H1 (cell line): ENCODE measurements at regions not wholly inside any gene's neighbourhood (a gene's known extent, or its start where the extent isn't known, plus 50 kb on each side); places are given as distances from the start of the nearest gene placed in this dataset.

ENCODE experiments used
- CTCF ChIA-PET: fragments of 300-600 bp; sonication (Branson Sonifier 250); formaldehyde crosslinking; loops from one replicate; lab custom pipeline; 2021; ENCODE audit not compliant: partially characterized antibody; lab: Charles Lee
- POLR2A ChIA-PET: fragments of 300-600 bp; sonication (Branson Sonifier 250); formaldehyde crosslinking; loops from one replicate; lab custom pipeline; 2021; ENCODE audit warnings: inconsistent platforms; ENCODE audit not compliant: partially characterized antibody; lab: Charles Lee
- DNase-seq, 2 experiments: peaks; one replicate each; pipeline versions ENCODE4 v3.0.0 to v3.0.0-alpha.2; 2010 to 2022; ENCODE audit warnings: low spot score in 2 of 2, low read depth in 1 of 2, mixed read lengths in 1 of 2
- FAIRE-seq: peaks from 2 replicates; lab custom pipeline; 2011; peaks lifted over from hg19 to GRCh38; lab: Jason Lieb, UNC
- H2AFZ ChIP-seq: 2 replicates; pipeline ENCODE4 v1.8.1; 2012; ENCODE audit warnings: low read length, inconsistent platforms
- H2AK5ac ChIP-seq: 2 replicates; pipeline ENCODE4 v1.6.1; 2013; ENCODE audit warnings: low read depth, low read length
- H2BK120ac ChIP-seq: replicated peaks from 2 replicates; pipeline ENCODE3; 2013; ENCODE audit warnings: low read depth, low read length, inconsistent platforms
- H2BK12ac ChIP-seq: 2 replicates; pipeline ENCODE4 v1.6.1; 2013; ENCODE audit warnings: low read depth, low read length
- H2BK15ac ChIP-seq: 2 replicates; pipeline ENCODE4 v1.6.1; 2013; ENCODE audit warnings: low read length
- H2BK20ac ChIP-seq: 2 replicates; pipeline ENCODE4 v1.6.1; 2013; ENCODE audit warnings: low read length
- H2BK5ac ChIP-seq: 2 replicates; pipeline ENCODE4 v1.6.1; 2013; ENCODE audit warnings: low read depth, low read length
- H3K14ac ChIP-seq: 2 replicates; pipeline ENCODE4 v1.6.1; 2013; ENCODE audit warnings: inconsistent platforms; ENCODE audit not compliant: insufficient read length
- H3K18ac ChIP-seq: 2 replicates; pipeline ENCODE4 v1.6.1; 2013; ENCODE audit warnings: low read length; ENCODE audit errors: extremely low read depth
- H3K23ac ChIP-seq: 2 replicates; pipeline ENCODE4 v1.6.1; 2013; ENCODE audit warnings: inconsistent platforms; ENCODE audit not compliant: insufficient read length
- H3K23me2 ChIP-seq: 2 replicates; pipeline ENCODE4 v1.6.1; 2013; ENCODE audit warnings: low read depth, low read length
- H3K27ac ChIP-seq: 2 replicates; pipeline ENCODE4 v1.6.1; 2011; ENCODE audit warnings: low read depth, low read length, inconsistent platforms
- H3K27me3 ChIP-seq, 4 experiments: replicated peaks in 1 of 4; 1 replicate in 1 of 4; 2 replicates in 3 of 4; pipeline versions ENCODE4 v1.6.1 to v1.8.1; 2011 to 2013; ENCODE audit warnings: low read length in 3 of 4, mild to moderate bottlenecking in 3 of 4, inconsistent platforms in 2 of 4, mixed read lengths in 2 of 4, moderate library complexity in 1 of 4; ENCODE audit not compliant: control insufficient read depth in 3 of 4, insufficient read depth in 3 of 4; ENCODE audit errors: extremely low read depth in 1 of 4
- H3K36me3 ChIP-seq, 4 experiments: 2 replicates each; pipeline versions ENCODE4 v1.6.1 to v1.8.1; 2011 to 2013; ENCODE audit warnings: mild to moderate bottlenecking in 4 of 4, low read length in 3 of 4, moderate library complexity in 2 of 4, control low read depth in 1 of 4, inconsistent platforms in 1 of 4; ENCODE audit not compliant: insufficient read depth in 4 of 4, control insufficient read depth in 2 of 4
- H3K4ac ChIP-seq: replicated peaks from 2 replicates; pipeline ENCODE3; 2013; ENCODE audit warnings: low read length, low read depth, mixed read lengths, inconsistent platforms; ENCODE audit not compliant: insufficient read length
- H3K4me1 ChIP-seq, 4 experiments: replicated peaks in 1 of 4; 1 replicate in 1 of 4; 2 replicates in 3 of 4; pipeline versions ENCODE4 v1.6.1 to v1.8.1; 2011 to 2013; ENCODE audit warnings: low read length in 3 of 4, inconsistent platforms in 2 of 4, mixed read lengths in 1 of 4; ENCODE audit not compliant: insufficient read depth in 4 of 4, control insufficient read depth in 3 of 4
- H3K4me2 ChIP-seq, 2 experiments: 2 replicates each; pipeline versions ENCODE4 v1.6.1 to v1.8.1; 2011 to 2013; ENCODE audit warnings: low read depth in 2 of 2, low read length in 2 of 2, control low read depth in 1 of 2, inconsistent platforms in 1 of 2, mild to moderate bottlenecking in 1 of 2; ENCODE audit not compliant: insufficient read depth in 1 of 2
- H3K4me3 ChIP-seq, 4 experiments: fragments of 200-600, 300-600 bp in 1 of 4; sonication (generic), shearing (Covaris generic), sonication (Bioruptor Twin) in 1 of 4; 2 replicates each; pipeline versions ENCODE4 v1.5.1 to v1.8.1; 2011 to 2016; ENCODE audit warnings: low read length in 4 of 4, low read depth in 3 of 4, control low read depth in 2 of 4, inconsistent platforms in 2 of 4, mild to moderate bottlenecking in 2 of 4, mixed read lengths in 1 of 4, moderate library complexity in 1 of 4; ENCODE audit not compliant: insufficient read depth in 2 of 4; ENCODE audit errors: extremely low read depth in 1 of 4
- H3K56ac ChIP-seq: replicated peaks from 2 replicates; pipeline ENCODE3; 2013; ENCODE audit warnings: low read depth, mild to moderate bottlenecking, mixed read lengths, low read length, inconsistent platforms; ENCODE audit not compliant: insufficient read length
- H3K79me1 ChIP-seq: 2 replicates; pipeline ENCODE4 v1.6.1; 2013; ENCODE audit warnings: low read depth, low read length, control low read depth
- H3K79me2 ChIP-seq, 2 experiments: 2 replicates each; pipeline versions ENCODE4 v1.6.1 to v1.8.1; 2012 to 2013; ENCODE audit warnings: low read length in 2 of 2, mild to moderate bottlenecking in 2 of 2, inconsistent platforms in 1 of 2; ENCODE audit not compliant: insufficient read depth in 2 of 2, control insufficient read depth in 1 of 2
- H3K9ac ChIP-seq, 4 experiments: replicated peaks in 1 of 4; 1 replicate in 1 of 4; 2 replicates in 3 of 4; pipeline versions ENCODE4 v1.6.1 to v1.8.1; 2011 to 2013; ENCODE audit warnings: low read depth in 3 of 4, low read length in 3 of 4, control low read depth in 2 of 4, mild to moderate bottlenecking in 2 of 4, moderate library complexity in 2 of 4, inconsistent platforms in 1 of 4; ENCODE audit errors: extremely low read depth in 1 of 4
- H3K9me3 ChIP-seq, 2 experiments: 2 replicates each; pipeline versions ENCODE4 v1.6.1 to v1.8.1; 2012 to 2013; ENCODE audit warnings: mild to moderate bottlenecking in 2 of 2, moderate library complexity in 2 of 2, control low read depth in 1 of 2, inconsistent platforms in 1 of 2, low read depth in 1 of 2, low read length in 1 of 2, mixed read lengths in 1 of 2; ENCODE audit not compliant: insufficient read depth in 2 of 2
- H4K20me1 ChIP-seq, 2 experiments: replicated peaks in 1 of 2; 2 replicates each; pipeline versions ENCODE3 to v1.8.1; 2011 to 2013; ENCODE audit warnings: inconsistent platforms in 2 of 2, low read length in 2 of 2, mild to moderate bottlenecking in 1 of 2; ENCODE audit not compliant: insufficient read depth in 2 of 2, control insufficient read depth in 1 of 2
- H4K5ac ChIP-seq: 2 replicates; pipeline ENCODE4 v1.6.1; 2013; ENCODE audit warnings: low read length, low read depth, mixed read lengths, inconsistent platforms; ENCODE audit not compliant: insufficient read length
- H4K8ac ChIP-seq: 2 replicates; pipeline ENCODE4 v1.8.0; 2013; ENCODE audit warnings: mild to moderate bottlenecking, moderate library complexity, low read length, inconsistent platforms; ENCODE audit not compliant: insufficient read depth; ENCODE audit errors: extremely low read depth
- H4K91ac ChIP-seq: replicated peaks from 2 replicates; pipeline ENCODE3; 2013; ENCODE audit warnings: low read length, mixed read lengths, inconsistent platforms; ENCODE audit not compliant: insufficient read length
- ASH2L ChIP-seq: fragments of 200-600, 300-600 bp; sonication (generic); IDR thresholded peaks from one replicate; pipeline ENCODE4 v1.7.1; 2017; ENCODE audit warnings: low read length
- CBX5 ChIP-seq: fragments of 300-800, 300-1000 bp; sonication (generic); IDR thresholded peaks from 2 replicates; pipeline ENCODE4 v1.7.1; 2016; ENCODE audit warnings: antibody characterized with exemption, low read length, low read depth
- CEBPB ChIP-seq: IDR thresholded peaks from 2 replicates; pipeline ENCODE4 v1.6.1; 2012; ENCODE audit warnings: low read depth, low read length
- CREB1 ChIP-seq: IDR thresholded peaks from 2 replicates; pipeline ENCODE4 v1.6.1; 2012; ENCODE audit warnings: inconsistent platforms
- GTF2F1 ChIP-seq: IDR thresholded peaks from 2 replicates; pipeline ENCODE4 v1.6.1; 2012; ENCODE audit warnings: low read depth, low read length, improper control_type of control experiment, borderline replicate concordance
- PHF8 ChIP-seq: fragments of 200-600 bp; sonication (generic); conservative IDR thresholded peaks from 2 replicates; pipeline ENCODE4 v1.7.1; 2012; ENCODE audit warnings: low read depth, mild to moderate bottlenecking, inconsistent platforms, low read length, moderate library complexity
- SP2 ChIP-seq: IDR thresholded peaks from 2 replicates; pipeline ENCODE4 v1.6.1; 2012; ENCODE audit warnings: mild to moderate bottlenecking, low read length, inconsistent platforms
- SUZ12 ChIP-seq: fragments of 200-600 bp; sonication (generic); IDR thresholded peaks from 2 replicates; pipeline ENCODE4 v1.6.1; 2012; ENCODE audit warnings: mild to moderate bottlenecking, inconsistent platforms, low read length, moderate library complexity, mixed read lengths
- WGBS, 2 experiments: shearing (Covaris generic) in 1 of 2; methylation state at CpG; one replicate each; pipeline versions ENCODE4 v1.1.6 to v1.1.7; 2013 to 2015; ENCODE audit warnings: low lambda C conversion rate in 2 of 2, mixed read lengths in 2 of 2, inconsistent platforms in 1 of 2, low coverage in 1 of 2, missing lambda C conversion rate in 1 of 2; ENCODE audit not compliant: insufficient replicate concordance in 2 of 2, insufficient coverage in 1 of 2, insufficient read length in 1 of 2; ENCODE audit errors: extremely low coverage in 1 of 2, missing lambda C conversion rate in 1 of 2; 5-methylcytosine and 5-hydroxymethylcytosine counted together
- TF ChIP-seq, protein P1 (sequence below): IDR thresholded peaks from 2 replicates; pipeline ENCODE4 v1.6.1; 2012; ENCODE audit warnings: inconsistent platforms
- TF ChIP-seq, protein P2 (sequence below): IDR thresholded peaks from 2 replicates; pipeline ENCODE4 v1.6.1; 2011; ENCODE audit warnings: low read depth, mild to moderate bottlenecking, low read length; ENCODE audit not compliant: insufficient read depth

DNA sequence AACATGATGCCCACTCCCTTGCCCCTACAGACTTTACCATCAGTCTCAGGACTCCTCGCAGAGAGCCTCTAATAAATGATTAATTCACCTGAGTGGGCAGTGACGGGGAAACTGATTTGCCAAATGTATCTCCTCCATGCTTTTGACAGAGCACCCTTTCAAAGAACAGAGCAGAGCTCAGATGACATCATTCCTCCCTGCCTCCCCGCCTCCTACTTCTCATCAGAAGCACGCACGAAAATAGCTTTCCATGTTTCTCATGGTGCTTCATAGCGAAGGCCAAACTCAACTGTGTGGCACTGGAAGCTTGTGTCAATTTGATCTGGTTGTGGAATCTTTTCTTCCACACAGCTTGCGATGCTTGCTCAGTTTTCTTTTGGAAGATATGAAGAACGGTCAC is 442.5 kb downstream of the RPS24 start:
- peaks cover 1 to 8% (median 4%) of the 10 kb centered on the region in 4 experiments; a peak in 4 of 7 replicates for H3K4me1 ChIP-seq
- ChIA-PET CTCF (no interaction called here), POLR2A (no interaction called here)
- 96% methylated on average over 8 of the region's 8 CpGs; no CpG with 5 or more reads in 1 of the 2 experiments for whole genome bisulfite sequencing, 2 experiments
- H4K20me1 ChIP-seq: no peaks in the 10 kb centered on the region
- H2BK120ac ChIP-seq: no peak overlapping the region
- H2BK5ac ChIP-seq: no peak overlapping the region
- H3K23me2 ChIP-seq: no peaks in the 10 kb centered on the region
- no peaks in the 10 kb centered on the region for H3K36me3 ChIP-seq
- no peaks in the 10 kb centered on the region for H3K27me3 ChIP-seq
- H4K91ac ChIP-seq: no peak overlapping the region
- no peak overlapping the region for H2BK15ac ChIP-seq
- no peak overlapping the region for H2BK12ac ChIP-seq
- H3K4me3 ChIP-seq: no peak overlapping the region
- H3K4me2 ChIP-seq: no peak overlapping the region
- H3K18ac ChIP-seq: no peak overlapping the region
- no peak overlapping the region for H3K27ac ChIP-seq
- no peak overlapping the region for H3K23ac ChIP-seq
- no peaks in the 10 kb centered on the region for H3K79me1 ChIP-seq
- H3K9me3 ChIP-seq: no peaks in the 10 kb centered on the region
- no peak overlapping the region for H3K56ac ChIP-seq
- H2AK5ac ChIP-seq: no peak overlapping the region
- H3K4ac ChIP-seq: no peak overlapping the region
- no peak for DNase-seq
- H2AFZ ChIP-seq: no peak overlapping the region
- no peak overlapping the region for H4K5ac ChIP-seq
- no peak overlapping the region for H3K14ac ChIP-seq
- TF ChIP-seq GTF2F1: no peak
- TF ChIP-seq, protein P1, sequence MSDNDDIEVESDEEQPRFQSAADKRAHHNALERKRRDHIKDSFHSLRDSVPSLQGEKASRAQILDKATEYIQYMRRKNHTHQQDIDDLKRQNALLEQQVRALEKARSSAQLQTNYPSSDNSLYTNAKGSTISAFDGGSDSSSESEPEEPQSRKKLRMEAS: no peak
- TF ChIP-seq, protein P2, sequence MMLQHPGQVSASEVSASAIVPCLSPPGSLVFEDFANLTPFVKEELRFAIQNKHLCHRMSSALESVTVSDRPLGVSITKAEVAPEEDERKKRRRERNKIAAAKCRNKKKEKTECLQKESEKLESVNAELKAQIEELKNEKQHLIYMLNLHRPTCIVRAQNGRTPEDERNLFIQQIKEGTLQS: no peak
- no peak for TF ChIP-seq CREB1
- TF ChIP-seq CEBPB: no peak
- no peak for TF ChIP-seq SUZ12
- no peak for TF ChIP-seq CBX5
- TF ChIP-seq PHF8: no peak
- no peak for TF ChIP-seq SP2
- no peak for TF ChIP-seq ASH2L
- TF ChIP-seq, all 59 proteins: peak for 0
- no peak for FAIRE-seq
- H3K9ac ChIP-seq: no peak overlapping the region
- H4K8ac ChIP-seq: no peak overlapping the region
- no peaks in the 10 kb centered on the region for H3K79me2 ChIP-seq
- no peak overlapping the region for H2BK20ac ChIP-seq
